Activated CD4-positive, alpha-beta T cell treated with anti-CD3 and anti-CD28 coated beads for 1 hour (primary cell): ENCODE measurements at regions not wholly inside any gene's neighbourhood (a gene's known extent, or its start where the extent isn't known, plus 50 kb on each side); places are given as distances from the start of the nearest gene placed in this dataset.

Experiments used
- DNase-seq: peaks from one replicate; pipeline ENCODE4 v3.0.0-alpha.2; 2020

- DNase-seq = no peak
Measured at GRCh38 chr6:167759206-167759605, 67.5 kb upstream of the AFDN start.

- no peak for DNase-seq
Measured at GRCh38 chr6:167759912-167760311, 66.8 kb upstream of the AFDN start.

DNA sequence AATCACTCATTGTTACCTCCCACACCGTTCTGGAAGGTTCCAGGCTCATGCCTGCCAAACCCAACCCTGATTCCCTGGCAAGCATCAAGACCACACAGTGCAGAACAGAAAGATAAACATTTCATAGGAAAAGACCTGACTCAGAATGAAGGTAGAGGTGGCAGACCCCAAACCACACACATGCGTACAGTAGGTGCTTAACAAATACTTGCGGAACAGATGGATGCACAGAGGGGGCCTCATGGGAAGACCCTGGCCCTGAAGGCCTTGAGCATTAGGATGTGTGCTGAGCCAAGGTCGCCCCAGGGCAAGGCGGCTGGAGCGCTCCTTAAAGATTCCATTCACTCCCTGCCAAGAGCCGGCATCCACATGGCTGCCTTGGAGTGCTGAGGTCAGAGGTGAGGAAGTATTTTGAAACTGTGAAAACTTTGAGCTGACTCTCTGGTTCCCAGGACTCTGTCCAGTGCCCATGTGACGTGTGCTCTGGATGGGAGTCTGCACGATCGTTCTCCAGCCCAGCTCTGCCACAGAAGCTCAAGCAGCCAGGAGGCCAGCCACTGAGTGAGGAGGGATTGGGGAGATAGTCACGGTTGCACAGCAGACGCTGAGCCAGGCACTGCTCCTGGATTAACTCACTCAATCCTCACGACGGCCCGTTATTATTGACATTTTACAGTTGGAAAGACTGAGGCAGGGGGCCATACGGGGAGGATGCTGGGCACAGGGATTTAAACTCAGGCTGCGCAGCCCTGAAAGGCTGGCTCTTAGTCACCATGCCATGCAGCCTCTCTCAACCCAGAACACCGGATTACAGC is 65.5 kb upstream of the AFDN start:
- DNase-seq = no peak

DNA sequence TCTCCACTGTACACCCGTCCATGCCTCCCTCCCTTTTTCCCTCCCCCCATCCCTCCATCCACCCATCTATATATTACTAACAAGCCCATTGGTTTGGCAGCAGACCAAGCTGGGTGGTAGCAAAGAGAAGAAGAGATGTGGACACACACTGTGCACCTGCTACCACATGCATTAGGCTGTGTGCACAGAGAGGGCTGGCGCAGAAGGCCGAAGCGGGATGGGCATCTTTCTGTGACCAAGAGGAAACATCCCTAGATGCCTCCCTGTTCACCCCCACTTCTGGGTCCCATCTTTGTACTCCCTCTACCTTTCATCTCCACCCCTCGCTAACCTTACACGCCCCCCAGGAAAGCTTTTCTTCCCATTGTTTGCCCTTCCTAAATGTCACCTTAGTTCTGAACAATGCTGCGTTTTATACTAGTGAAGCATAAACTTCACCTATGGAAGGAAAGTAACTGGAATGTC is 64.9 kb upstream of the AFDN start:
- DNase-seq = no peak

DNA sequence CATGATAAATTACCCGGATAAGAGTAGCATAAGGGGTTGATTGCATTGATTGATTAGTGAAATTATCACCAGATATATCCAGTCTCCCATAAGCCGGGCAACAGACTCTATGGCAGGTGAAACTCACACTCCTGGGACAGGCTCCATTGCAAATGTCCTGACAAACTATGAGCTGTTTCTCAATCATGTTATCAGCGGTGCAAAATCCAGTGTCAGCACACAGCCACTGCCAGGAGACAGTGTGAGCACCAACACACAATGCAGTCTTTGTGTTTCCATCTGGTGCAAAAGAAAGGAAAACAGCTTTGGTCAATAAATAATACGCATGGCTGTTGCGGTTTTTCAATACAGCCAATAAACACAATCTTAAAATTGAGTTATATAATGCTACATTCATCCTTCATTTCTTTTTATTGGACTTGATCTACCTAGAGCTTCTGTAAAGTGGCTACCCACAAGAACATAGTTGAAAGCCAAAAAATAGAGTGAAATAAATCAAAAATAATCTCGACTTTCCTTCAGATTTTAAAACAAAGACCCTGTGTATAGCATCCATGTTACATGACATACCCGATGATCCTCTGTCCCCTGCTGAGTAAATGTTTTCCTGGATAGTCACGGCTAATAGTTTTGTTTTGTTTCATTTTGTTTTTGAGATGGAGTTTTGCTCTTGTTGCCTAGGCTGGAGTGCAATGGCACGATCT is 64.3 kb upstream of the AFDN start:
- DNase-seq = no peak

DNA sequence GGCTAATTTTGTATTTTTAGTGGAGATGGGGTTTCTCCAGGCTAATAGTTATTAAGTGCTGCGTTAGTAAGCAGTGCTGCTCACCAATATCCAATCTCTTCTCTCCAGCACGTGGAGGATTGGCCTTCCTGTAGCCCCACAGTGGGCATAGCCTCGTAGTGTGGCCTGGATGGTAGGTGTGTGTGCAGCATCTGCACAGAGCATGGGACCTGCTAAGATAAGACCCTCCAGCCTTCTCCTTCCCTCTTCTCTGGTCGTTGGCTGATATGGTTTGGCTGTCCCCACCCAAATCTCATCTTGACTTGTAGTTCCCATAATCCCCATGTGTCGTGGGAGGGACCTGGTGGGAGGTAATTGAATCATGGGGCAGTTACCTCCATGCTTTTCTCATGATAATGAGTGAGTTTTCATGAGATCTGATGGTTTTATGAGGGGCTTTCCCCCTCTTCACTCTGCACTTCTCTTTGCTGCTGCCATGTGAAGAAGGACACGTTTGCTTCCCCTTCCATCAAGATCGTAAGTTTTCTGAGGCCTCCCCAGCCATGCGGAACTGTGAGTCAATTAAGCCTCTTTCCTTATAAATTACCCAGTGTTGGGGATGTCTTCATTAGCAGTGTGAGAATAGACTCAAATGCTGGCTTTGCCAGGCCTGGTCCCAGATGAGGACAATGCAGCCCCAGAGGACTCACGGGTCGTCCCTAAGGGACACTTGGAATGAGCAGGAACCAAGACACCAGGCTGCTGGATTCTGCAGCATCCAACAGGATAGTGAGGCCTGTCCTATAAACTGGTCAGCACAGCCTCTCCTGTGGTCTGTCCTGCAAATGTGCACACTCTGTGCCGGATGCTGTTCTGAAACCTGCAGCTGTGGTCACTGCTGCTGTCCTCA is 63.4 kb upstream of the AFDN start:
- DNase-seq = no peak

GRCh38 chr6:167764215-167764614 is 62.5 kb upstream of the AFDN start:
- DNase-seq = no peak

DNA sequence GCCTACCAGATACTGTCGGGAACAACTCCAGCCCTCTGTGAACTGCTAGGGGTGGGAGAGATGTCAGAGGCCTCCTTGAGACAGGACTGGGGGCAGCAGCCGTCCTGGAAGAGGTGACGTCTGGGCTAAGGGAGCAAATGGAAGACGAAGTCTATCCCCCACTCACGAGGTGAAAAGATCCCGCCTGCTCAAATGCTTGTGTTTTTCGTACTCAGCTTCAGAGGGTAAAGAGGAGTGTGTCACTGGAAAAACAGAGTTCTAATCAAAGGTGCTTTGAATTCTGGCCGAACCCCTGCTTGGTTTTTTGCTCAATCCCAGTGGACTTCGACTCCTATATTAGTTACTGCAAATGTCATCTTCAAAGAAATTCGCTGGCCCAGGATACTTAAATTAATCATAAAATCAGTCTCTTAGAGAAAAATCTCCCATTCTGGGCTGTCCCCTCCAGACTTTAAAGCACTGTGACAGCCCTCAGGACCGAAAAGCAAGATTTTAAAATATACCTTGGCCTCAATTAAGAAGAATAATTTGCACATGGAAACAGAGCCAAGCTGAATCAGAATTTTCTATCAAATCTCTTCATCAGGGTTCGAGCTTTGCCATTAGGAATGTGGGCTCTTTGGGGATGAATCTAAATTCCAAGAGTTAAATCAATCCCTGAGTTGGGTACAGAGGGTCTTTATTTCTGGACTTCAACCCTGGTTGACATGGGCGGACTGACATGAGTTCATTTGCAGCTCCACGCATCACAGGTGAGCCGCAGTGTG is 61.8 kb upstream of the AFDN start:
- no peak for DNase-seq

DNA sequence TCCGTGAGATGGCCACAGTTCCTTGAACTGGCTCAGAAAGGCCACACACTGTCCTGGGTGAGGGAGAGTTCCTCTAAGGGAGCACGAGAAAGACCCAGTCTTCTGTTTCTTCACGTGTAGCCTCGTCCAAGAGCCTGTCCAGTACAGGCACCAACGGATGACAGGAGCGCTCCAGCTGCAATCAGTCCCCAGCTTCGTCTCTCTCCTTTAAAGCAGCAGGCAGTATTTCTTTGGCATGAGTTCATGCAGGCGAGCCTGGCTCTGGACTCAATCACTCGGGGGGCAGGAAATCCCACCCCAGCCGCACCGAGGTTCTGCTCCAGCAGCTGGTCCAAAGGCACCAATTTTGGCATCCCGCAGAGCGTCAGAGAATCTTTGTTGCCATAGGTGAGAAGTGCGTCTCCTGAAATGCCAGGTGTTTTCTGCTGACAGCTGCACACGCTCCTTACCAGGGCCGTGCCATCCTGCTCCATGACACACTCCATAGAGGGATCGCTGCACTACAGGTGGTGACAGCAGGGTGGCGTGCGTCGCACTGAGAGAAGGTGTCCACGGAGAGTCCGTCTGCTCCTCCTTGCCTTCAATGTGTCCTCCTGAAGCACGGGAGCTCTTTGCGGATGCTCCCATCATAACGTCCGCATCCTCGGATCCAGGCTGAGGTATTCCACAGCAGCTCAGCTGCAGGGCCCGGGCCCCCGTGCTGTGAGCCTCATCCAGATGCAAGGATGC is 59.6 kb upstream of the AFDN start:
- DNase-seq = no peak

DNA sequence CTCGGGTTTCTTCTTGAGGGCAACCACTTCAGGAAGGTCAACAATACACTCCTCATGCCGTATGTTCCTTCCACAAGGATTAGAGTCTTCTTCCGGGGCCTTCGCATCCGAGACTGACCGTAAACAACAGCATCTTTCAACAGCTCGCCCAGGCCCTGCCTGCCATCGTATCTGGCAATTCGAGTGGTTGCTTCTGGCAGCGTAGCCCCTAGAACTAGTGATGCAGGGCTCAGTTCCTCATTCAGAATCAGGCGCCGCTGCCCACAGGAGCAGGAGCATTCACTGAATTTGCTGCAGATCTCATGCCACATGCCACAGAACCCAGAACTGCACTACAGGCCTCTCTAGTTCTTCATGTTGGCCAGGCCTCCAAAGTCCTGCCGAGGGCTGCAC is 59.0 kb upstream of the AFDN start:
- no peak for DNase-seq

GRCh38 chr6:167768471-167769215 is 58.1 kb upstream of the AFDN start:
- DNase-seq = no peak

DNA sequence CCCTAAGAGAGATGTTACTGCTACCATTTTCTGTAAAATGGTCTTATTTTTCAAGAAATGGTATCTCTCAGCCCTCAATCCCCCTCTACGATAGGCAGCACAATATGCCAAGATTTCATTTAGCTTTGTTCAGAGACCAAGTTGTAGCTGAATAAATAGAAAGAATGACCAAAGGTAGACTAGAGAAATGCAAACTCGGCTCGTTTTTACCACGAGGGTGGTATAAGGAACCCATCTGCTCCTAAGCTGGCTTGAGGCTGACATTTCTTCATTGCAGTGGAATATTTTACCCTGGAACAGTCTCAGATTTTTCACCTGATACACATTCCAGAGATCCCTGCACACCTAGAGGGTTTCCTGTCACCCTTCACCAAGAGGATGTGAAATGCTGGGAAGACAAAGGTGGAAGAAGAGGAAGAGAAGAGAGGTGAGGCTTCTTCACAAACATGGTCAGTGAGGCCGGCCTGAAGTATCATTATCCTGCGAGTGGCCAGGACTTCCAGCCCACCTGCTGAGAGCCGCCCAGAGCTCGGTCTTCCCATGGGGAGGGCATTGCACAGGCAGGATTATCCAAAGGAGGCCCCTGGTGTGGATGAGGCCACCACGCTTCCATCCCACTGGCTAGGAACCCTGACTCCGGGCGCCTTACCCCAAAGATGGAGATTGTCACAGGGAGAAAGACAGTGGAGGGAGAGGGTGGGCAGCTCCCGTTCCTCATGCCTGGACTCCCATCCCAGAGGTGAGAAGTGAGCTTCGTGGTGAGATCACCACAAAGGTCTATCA is 57.1 kb upstream of the AFDN start:
- DNase-seq = no peak

GRCh38 chr6:167770291-167770955 is 56.3 kb upstream of the AFDN start:
- DNase-seq = no peak

DNA sequence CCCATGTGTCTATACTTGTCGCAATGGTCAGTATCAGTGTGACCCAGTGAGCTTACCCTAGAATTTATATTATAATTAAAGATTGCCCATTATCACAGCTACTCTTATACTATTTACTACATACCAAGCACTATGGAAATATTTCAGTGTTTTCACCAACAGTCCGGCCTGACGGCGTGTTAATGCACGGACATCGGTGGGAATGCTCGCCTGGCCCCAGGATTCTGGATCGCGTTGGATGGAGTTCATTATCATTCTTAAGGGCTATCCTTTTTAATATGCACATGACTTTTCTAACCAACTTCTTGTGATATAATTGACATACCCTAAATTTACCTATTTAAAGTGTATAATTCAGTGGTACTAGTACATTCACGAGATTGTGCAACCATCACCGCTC is 51.8 kb upstream of the AFDN start:
- DNase-seq = no peak

DNA sequence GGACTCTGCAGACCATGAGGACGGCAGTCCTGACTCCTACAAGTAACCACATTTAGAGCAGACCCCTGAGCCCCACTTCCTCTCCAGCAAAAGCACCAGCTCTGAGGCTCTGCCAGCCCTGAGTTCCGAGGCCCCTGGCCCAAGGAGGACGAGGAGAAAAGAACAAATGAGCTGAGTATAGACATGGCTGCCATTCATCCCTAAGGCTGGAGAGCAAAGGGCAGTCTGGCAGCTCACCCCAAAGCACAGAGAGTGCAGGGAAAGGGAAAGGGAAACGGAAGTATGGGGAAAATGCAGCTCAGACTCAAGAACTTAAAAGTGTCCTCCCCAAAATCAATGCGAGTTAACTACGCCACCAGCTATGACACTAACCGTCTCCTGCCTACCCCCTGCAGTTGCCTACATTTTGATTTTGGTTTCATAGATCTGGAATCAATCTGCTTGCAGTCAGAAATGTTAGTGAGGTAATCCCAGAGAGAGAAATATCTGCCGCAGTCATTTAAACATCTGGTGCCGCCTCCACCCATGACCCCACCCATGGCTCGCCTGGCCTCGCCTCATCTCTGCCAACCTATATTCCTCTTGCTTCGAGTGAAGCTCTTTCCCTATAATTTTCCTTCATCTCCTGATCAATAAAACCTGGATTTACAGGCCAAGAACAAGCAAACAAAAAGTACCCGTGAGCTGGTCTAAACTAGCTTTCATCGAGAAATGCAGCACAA is 49.6 kb upstream of the AFDN start:
- no peak for DNase-seq
